SK-N-DZ (cell line): ENCODE measurements at regions not wholly inside any gene's neighbourhood (a gene's known extent, or its start where the extent isn't known, plus 50 kb on each side); places are given as distances from the start of the nearest gene placed in this dataset.
"Not testable (repeated sequence)": the region's sequence is repeated elsewhere in the genome, so short reads cannot be mapped to it uniquely, and the experiment has no call there.

Experiments used
- DNase-seq: peaks from one replicate; pipeline ENCODE4 v3.0.0-alpha.2; 2015; ENCODE audit warnings: low spot score

GRCh38 chr4:125797621-125798020 is 482.9 kb downstream of the FAT4 start:
- not testable (repeated sequence) for DNase-seq

- DNase-seq = no peak
Measured at GRCh38 chr4:125801373-125801772, 486.6 kb downstream of the FAT4 start.

- no peak for DNase-seq
Measured at GRCh38 chr4:125801924-125802323, 487.2 kb downstream of the FAT4 start.

GRCh38 chr4:125808022-125808421 is 493.3 kb downstream of the FAT4 start:
- no peak for DNase-seq

GRCh38 chr4:125808570-125808969 is 493.8 kb downstream of the FAT4 start:
- no peak for DNase-seq

- DNase-seq = no peak
Measured at GRCh38 chr4:125811892-125812291, 497.1 kb downstream of the FAT4 start.

GRCh38 chr4:125826801-125827695 is 512.3 kb downstream of the FAT4 start:
- DNase-seq = peak; percentile 79

GRCh38 chr4:125827696-125828052 is 512.9 kb downstream of the FAT4 start:
- no peak for DNase-seq

GRCh38 chr4:125828346-125828745 is 513.6 kb downstream of the FAT4 start:
- no peak for DNase-seq

- DNase-seq = no peak
Measured at GRCh38 chr4:125832161-125832560, 517.4 kb downstream of the FAT4 start.

- peak; percentile 32 for DNase-seq
Measured at GRCh38 chr4:125836597-125837195, 521.9 kb downstream of the FAT4 start.

GRCh38 chr4:125837493-125838201 is 522.9 kb downstream of the FAT4 start:
- DNase-seq = peak; percentile 83

GRCh38 chr4:125838202-125838601 is 523.4 kb downstream of the FAT4 start:
- DNase-seq = no peak

GRCh38 chr4:125838924-125839323 is 524.2 kb downstream of the FAT4 start:
- peak; percentile 35 for DNase-seq

GRCh38 chr4:125843947-125844346 is 529.2 kb downstream of the FAT4 start:
- DNase-seq = no peak

GRCh38 chr4:125847518-125847917 is 532.8 kb downstream of the FAT4 start:
- DNase-seq = no peak

- DNase-seq = peak; percentile 2
Measured at GRCh38 chr4:125849869-125850268, 535.1 kb downstream of the FAT4 start.

- no peak for DNase-seq
Measured at GRCh38 chr4:125891597-125892258, 577.0 kb downstream of the FAT4 start.

GRCh38 chr4:125904802-125905201 is 590.0 kb downstream of the FAT4 start:
- DNase-seq = no peak

- DNase-seq = no peak
Measured at GRCh38 chr4:125911058-125911457, 596.3 kb downstream of the FAT4 start.

- no peak for DNase-seq
Measured at GRCh38 chr4:125911481-125911880, 596.7 kb downstream of the FAT4 start.

GRCh38 chr4:125917559-125917958 is 602.8 kb downstream of the FAT4 start:
- DNase-seq = no peak
